ENCODE measurements at regions not wholly inside any gene's neighbourhood (a gene's known extent, or its start where the extent isn't known, plus 50 kb on each side); places are given as distances from the start of the nearest gene placed in this dataset.
"Not testable (repeated sequence)": the region's sequence is repeated elsewhere in the genome, so short reads cannot be mapped to it uniquely, and the experiment has no call there.

GRCh38 chr2:8331068-8331467, 350.8 kb upstream of the ID2 start:
- H3K36me3 ChIP-seq (ENCODE audit: control insufficient read depth, insufficient read depth, low read length), result no peaks in the 10 kb centered on the region
- H3K4me3 Mint-ChIP-seq (ENCODE audit: unreplicated experiment), result no peak overlapping the region
- no peaks in the 10 kb centered on the region for H3K36me3 Mint-ChIP-seq (ENCODE audit: insufficient read depth, unreplicated experiment)
- no peaks in the 10 kb centered on the region for H3K9me3 Mint-ChIP-seq (ENCODE audit: unreplicated experiment)
- no peak overlapping the region for H3K4me3 ChIP-seq (ENCODE audit: low read depth, low read length)
- no peaks in the 10 kb centered on the region for H3K4me1 Mint-ChIP-seq (ENCODE audit: low read depth, unreplicated experiment)
- no peaks in the 10 kb centered on the region; the same call in 1 of the 2 replicates for H3K9me3 ChIP-seq
- DNase-seq, result no peak
- no peak for TF ChIP-seq CTCF (IDR thresholded peaks at IDR 0.05; ENCODE audit: insufficient read depth in 1 of 2, low read depth in 1 of 2, low read length in 1 of 2, severe bottlenecking in 1 of 2, unreplicated experiment in 1 of 2)
- H3K27me3 ChIP-seq (replicated peaks; ENCODE audit: control insufficient read depth, insufficient read depth, low read length), result no peaks in the 10 kb centered on the region
- no TSS peak for BruUV-seq (replicated peaks)
- H3K4me1 ChIP-seq, result no peaks in the 10 kb centered on the region
- no peaks in the 10 kb centered on the region for H3K27me3 Mint-ChIP-seq (ENCODE audit: insufficient read depth, unreplicated experiment)
- H3K27ac Mint-ChIP-seq (ENCODE audit: unreplicated experiment), result no peak overlapping the region
- CTCF ChIA-PET, result no interaction called here
- intact Hi-C loops (cut with micrococcal nuclease; ENCODE audit: unreplicated experiment), result no loop called here
- POLR2A ChIA-PET, result no interaction called here

DNA sequence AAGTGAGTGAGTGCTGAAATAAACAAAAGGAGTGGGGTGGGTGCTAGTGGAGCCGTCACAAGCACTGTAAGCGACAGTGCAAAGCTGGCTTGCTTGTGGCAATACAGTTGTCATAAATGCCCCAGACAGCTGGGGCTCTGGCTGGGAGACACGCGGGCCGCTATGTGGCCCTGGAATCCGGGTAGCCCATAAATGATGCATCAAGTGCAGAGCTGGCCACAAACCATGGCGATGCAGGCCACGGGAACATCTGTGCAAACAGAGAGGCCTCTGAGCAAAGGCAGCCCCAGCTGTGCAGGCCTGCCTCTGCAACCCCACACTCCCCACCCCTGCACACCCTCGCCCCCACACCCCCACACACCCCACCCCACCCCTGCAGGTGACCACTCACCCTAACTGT, 349.2 kb upstream of the ID2 start:
- Histone ChIP-seq H3K36me3 (ENCODE audit: control insufficient read depth, insufficient read depth, low read length) (no peaks in the 10 kb centered on the region), H3K4me1 (no peaks in the 10 kb centered on the region), H3K27me3 (replicated peaks; ENCODE audit: control insufficient read depth, insufficient read depth, low read length) (no peaks in the 10 kb centered on the region), H3K9me3 (no peaks in the 10 kb centered on the region; the same call in 1 of the 2 replicates), H3K4me3 (ENCODE audit: low read depth, low read length) (no peak overlapping the region)
- TF ChIP-seq CTCF (IDR thresholded peaks at IDR 0.05; ENCODE audit: insufficient read depth in 1 of 2, low read depth in 1 of 2, low read length in 1 of 2, severe bottlenecking in 1 of 2, unreplicated experiment in 1 of 2), result no peak
- ChIA-PET CTCF (no interaction called here), POLR2A (no interaction called here)
- Mint-ChIP-seq H3K4me1 (ENCODE audit: low read depth, unreplicated experiment) (no peaks in the 10 kb centered on the region), H3K36me3 (ENCODE audit: insufficient read depth, unreplicated experiment) (no peaks in the 10 kb centered on the region), H3K4me3 (ENCODE audit: unreplicated experiment) (no peak overlapping the region), H3K9me3 (ENCODE audit: unreplicated experiment) (no peaks in the 10 kb centered on the region), H3K27ac (ENCODE audit: unreplicated experiment) (no peak overlapping the region), H3K27me3 (ENCODE audit: insufficient read depth, unreplicated experiment) (peaks cover 2% of the 10 kb centered on the region)
- intact Hi-C loops (cut with micrococcal nuclease; ENCODE audit: unreplicated experiment), result no loop called here
- no TSS peak for BruUV-seq (replicated peaks)
- no peak for DNase-seq

DNA sequence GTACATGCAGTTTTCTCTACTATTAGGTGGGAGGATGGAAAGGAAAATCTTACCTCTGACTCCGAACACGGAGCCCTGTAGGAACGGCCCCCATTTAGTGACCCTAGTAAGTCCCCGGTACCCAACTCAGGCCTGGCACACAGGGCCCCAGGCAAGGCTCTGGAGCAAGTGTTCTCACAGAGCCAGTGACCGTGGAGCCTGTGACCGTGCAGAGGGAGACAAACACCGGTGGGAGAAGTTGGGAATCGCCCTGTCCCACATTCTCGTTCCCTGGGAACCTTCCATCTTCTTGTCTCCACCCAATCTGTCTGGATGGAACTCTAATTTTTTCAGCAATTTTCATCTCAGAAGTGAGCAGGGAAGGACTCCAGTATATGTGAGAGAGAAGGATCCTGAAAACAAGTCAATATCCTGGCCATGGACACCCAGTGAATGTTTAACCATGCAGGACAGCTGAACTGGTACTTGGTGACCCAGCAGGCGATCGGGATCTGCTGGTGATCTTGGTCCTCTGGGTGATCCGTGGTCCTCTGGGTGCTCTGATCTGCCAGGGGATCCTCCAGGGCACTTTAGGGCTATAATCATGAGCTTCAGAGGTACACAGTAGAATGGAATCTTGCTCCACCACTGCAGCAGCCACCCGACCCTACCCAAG, 348.6 kb upstream of the ID2 start:
- intact Hi-C loops (cut with micrococcal nuclease; ENCODE audit: unreplicated experiment), result no loop called here
- Mint-ChIP-seq H3K4me3 (ENCODE audit: unreplicated experiment) (no peak overlapping the region), H3K9me3 (ENCODE audit: unreplicated experiment) (no peaks in the 10 kb centered on the region), H3K4me1 (ENCODE audit: low read depth, unreplicated experiment) (no peaks in the 10 kb centered on the region), H3K27me3 (ENCODE audit: insufficient read depth, unreplicated experiment) (peaks cover 3% of the 10 kb centered on the region), H3K36me3 (ENCODE audit: insufficient read depth, unreplicated experiment) (no peaks in the 10 kb centered on the region), H3K27ac (ENCODE audit: unreplicated experiment) (no peak overlapping the region)
- ChIA-PET POLR2A (no interaction called here), CTCF (no interaction called here)
- no peak for DNase-seq
- no TSS peak for BruUV-seq (replicated peaks)
- TF ChIP-seq CTCF (IDR thresholded peaks at IDR 0.05; ENCODE audit: insufficient read depth in 1 of 2, low read depth in 1 of 2, low read length in 1 of 2, severe bottlenecking in 1 of 2, unreplicated experiment in 1 of 2), result no peak
- Histone ChIP-seq H3K4me3 (ENCODE audit: low read depth, low read length) (no peak overlapping the region), H3K27me3 (replicated peaks; ENCODE audit: control insufficient read depth, insufficient read depth, low read length) (no peaks in the 10 kb centered on the region), H3K4me1 (no peaks in the 10 kb centered on the region), H3K9me3 (no peaks in the 10 kb centered on the region; the same call in 1 of the 2 replicates), H3K36me3 (ENCODE audit: control insufficient read depth, insufficient read depth, low read length) (no peaks in the 10 kb centered on the region)

- CTCF ChIA-PET; H3K4me1 ChIP-seq; intact Hi-C loops (cut with micrococcal nuclease; ENCODE audit: unreplicated experiment): not testable (repeated sequence)
These were observed 348.0 kb upstream of the ID2 start for GRCh38 chr2:8333832-8334187.

More at GRCh38 chr2:8333832-8334187, 348.0 kb upstream of the ID2 start:
- H3K36me3 Mint-ChIP-seq (ENCODE audit: insufficient read depth, unreplicated experiment); H3K4me3 Mint-ChIP-seq (ENCODE audit: unreplicated experiment); H3K36me3 ChIP-seq (ENCODE audit: control insufficient read depth, insufficient read depth, low read length); H3K27ac Mint-ChIP-seq (ENCODE audit: unreplicated experiment); H3K27me3 Mint-ChIP-seq (ENCODE audit: insufficient read depth, unreplicated experiment); H3K4me3 ChIP-seq (ENCODE audit: low read depth, low read length); DNase-seq; POLR2A ChIA-PET; H3K27me3 ChIP-seq (replicated peaks; ENCODE audit: control insufficient read depth, insufficient read depth, low read length); BruUV-seq (replicated peaks); H3K4me1 Mint-ChIP-seq (ENCODE audit: low read depth, unreplicated experiment); H3K9me3 Mint-ChIP-seq (ENCODE audit: unreplicated experiment); H3K9me3 ChIP-seq: not testable (repeated sequence)

All from Caco-2 (cell line).